C4-2B (cell line): ENCODE measurements at regions not wholly inside any gene's neighbourhood (a gene's known extent, or its start where the extent isn't known, plus 50 kb on each side); places are given as distances from the start of the nearest gene placed in this dataset.

ENCODE experiments used
- CTCF ChIP-seq: fragments of 450-650 bp; conservative IDR thresholded peaks from 2 replicates; pipeline ENCODE4 v1.5.1; 2017; ENCODE audit warnings: mild to moderate bottlenecking
- ZFX ChIP-seq: fragments of 450-650 bp; IDR thresholded peaks from 2 replicates; pipeline ENCODE4 v1.6.1; 2017

- TF ChIP-seq CTCF (no peak), ZFX (no peak)
Measured at GRCh38 chr4:32689518-32689917, 1969.3 kb downstream of the PCDH7 start.
